Thoracic aorta (tissue), 2 donors: ENCODE measurements at regions not wholly inside any gene's neighbourhood (a gene's known extent, or its start where the extent isn't known, plus 50 kb on each side); places are given as distances from the start of the nearest gene placed in this dataset.

ENCODE experiments used
- ATAC-seq: fragments of 150-250 bp; one replicate; pipeline ENCODE4 v1.8.0; 2017; ENCODE audit warnings: low read depth; ENCODE audit not compliant: insufficient number of reproducible peaks, low FRiP score
- DNase-seq: peaks from one replicate; pipeline ENCODE4 v3.0.0-alpha.2; 2020; ENCODE audit warnings: low spot score
- H3K27ac ChIP-seq, 2 donors: fragments of 200-600 bp; sonication (generic); 1 replicate in 1 of 2; 2 replicates in 1 of 2; pipeline ENCODE4 v1.5.1; 2016; ENCODE audit warnings: mild to moderate bottlenecking in 2 of 2, moderate library complexity in 2 of 2
- H3K27me3 ChIP-seq: fragments of 200-600 bp; sonication (generic); replicated peaks from 2 replicates; pipeline ENCODE4 v1.6.0; 2016; ENCODE audit warnings: mild to moderate bottlenecking; ENCODE audit not compliant: insufficient read depth
- H3K36me3 ChIP-seq: fragments of 200-600 bp; sonication (generic); one replicate; pipeline ENCODE4 v1.5.1; 2016
- H3K4me1 ChIP-seq, 2 donors: fragments of 200-600 bp; sonication (generic); 1 replicate in 1 of 2; 2 replicates in 1 of 2; pipeline versions ENCODE4 v1.5.1 to v1.6.0; 2016; ENCODE audit warnings: low read depth in 2 of 2, mild to moderate bottlenecking in 1 of 2; ENCODE audit not compliant: control insufficient read depth in 1 of 2
- H3K4me3 ChIP-seq: fragments of 200-600 bp; sonication (generic); 2 replicates; pipeline ENCODE4 v1.5.1; 2016; ENCODE audit warnings: mild to moderate bottlenecking
- H3K9me3 ChIP-seq: fragments of 200-600 bp; sonication (generic); 2 replicates; pipeline ENCODE4 v1.5.1; 2016
- TF ChIP-seq, protein P1 (sequence below): fragments of 200-600 bp; sonication (generic); IDR thresholded peaks from one replicate; pipeline ENCODE4 v1.5.1; 2019; ENCODE audit warnings: antibody characterized with exemption

DNA sequence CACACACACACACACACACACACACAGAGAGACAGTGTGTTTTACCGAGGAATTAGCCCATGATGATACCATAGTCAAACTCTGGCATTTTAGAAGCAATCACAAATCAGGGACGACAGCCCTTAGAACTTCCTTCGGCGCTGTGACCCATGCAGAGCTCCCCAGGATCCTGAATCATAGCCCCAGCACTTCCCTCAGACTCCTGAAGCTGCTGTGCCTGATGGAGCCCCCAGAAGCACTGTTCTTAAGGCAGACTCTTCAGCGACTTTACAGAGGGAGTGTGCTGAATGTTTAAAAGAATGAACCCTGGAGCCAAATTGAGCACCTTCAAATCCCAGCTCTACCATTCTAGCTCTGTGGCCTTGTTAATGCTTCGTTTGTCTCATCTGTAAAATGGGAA, 89.3 kb upstream of the LIPC start:
- ATAC-seq (no peak), DNase-seq (no peak)
- Histone ChIP-seq H3K4me1 (no peaks in the 10 kb centered on the region), H3K27me3 (no peaks in the 10 kb centered on the region), H3K4me3 (no peak overlapping the region), H3K36me3 (no peaks in the 10 kb centered on the region), H3K9me3 (no peaks in the 10 kb centered on the region), H3K27ac (no peak overlapping the region)
- TF ChIP-seq, protein P1, sequence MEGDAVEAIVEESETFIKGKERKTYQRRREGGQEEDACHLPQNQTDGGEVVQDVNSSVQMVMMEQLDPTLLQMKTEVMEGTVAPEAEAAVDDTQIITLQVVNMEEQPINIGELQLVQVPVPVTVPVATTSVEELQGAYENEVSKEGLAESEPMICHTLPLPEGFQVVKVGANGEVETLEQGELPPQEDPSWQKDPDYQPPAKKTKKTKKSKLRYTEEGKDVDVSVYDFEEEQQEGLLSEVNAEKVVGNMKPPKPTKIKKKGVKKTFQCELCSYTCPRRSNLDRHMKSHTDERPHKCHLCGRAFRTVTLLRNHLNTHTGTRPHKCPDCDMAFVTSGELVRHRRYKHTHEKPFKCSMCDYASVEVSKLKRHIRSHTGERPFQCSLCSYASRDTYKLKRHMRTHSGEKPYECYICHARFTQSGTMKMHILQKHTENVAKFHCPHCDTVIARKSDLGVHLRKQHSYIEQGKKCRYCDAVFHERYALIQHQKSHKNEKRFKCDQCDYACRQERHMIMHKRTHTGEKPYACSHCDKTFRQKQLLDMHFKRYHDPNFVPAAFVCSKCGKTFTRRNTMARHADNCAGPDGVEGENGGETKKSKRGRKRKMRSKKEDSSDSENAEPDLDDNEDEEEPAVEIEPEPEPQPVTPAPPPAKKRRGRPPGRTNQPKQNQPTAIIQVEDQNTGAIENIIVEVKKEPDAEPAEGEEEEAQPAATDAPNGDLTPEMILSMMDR: no peak

DNA sequence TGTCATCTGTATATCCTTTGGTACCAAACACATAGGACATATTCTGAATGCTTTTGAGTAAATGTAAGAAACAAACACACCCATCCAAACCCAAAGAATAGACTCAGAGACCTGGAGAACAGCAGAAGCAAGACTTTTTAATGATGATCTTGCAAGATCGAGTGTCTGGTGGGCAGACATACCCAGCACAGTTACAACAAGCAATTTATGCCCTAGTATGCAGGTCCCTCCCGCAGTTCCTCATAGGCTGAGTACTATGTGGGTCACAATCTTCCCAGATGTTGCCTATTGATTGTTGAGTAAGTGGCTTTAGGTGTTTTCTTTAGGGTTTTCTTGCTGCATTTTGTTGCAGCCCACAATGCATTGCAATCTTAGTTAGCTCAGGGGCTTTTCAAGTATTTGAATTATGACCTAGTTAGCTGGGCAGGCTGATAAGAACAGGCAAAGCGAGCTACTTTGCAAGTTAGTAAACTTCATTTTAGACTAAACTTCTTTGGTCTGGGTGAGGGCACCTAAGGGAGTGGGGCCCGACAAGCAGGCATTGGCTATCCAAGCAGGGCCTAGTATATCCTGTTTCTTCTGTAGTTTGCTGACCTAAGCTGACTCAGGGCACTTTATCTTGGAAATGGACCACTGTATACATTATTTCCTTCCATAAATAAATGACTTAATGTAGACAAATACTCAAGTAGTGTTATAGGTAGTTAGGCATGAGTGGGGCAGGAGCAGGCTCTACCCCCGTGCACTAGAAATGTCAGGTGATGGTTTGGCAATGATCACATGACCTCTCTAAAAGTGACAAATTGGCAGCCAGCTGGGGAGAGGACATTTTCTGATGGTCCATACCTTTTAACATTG, 87.3 kb upstream of the LIPC start:
- TF ChIP-seq, protein P1: no peak
- H3K4me1 ChIP-seq: no peaks in the 10 kb centered on the region
- H3K36me3 ChIP-seq: no peaks in the 10 kb centered on the region
- no peaks in the 10 kb centered on the region for H3K27me3 ChIP-seq
- ATAC-seq (no peak), DNase-seq (no peak)
- no peak overlapping the region for H3K27ac ChIP-seq
- no peak overlapping the region for H3K4me3 ChIP-seq
- no peaks in the 10 kb centered on the region for H3K9me3 ChIP-seq

DNA sequence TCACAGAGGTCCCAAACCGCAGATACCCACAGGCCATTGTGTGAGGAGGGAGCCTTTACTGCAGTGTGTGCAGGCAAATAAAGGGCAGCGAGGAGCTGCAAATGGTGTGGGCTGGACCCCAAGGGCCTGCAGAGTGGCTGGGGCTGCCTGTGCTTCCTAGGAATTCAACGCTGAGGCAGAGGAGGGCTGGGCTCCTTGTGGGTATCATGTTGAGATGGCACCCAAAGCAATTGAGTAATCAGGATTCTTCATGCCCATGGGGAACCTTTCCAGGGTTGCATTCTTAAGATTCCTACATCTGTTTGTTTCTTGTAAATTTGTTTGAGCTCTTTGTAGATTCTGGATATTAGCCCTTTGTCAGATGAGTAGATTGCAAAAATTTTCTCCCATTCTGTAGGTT, 85.4 kb upstream of the LIPC start:
- Histone ChIP-seq H3K4me1 (no peaks in the 10 kb centered on the region), H3K4me3 (no peak overlapping the region), H3K9me3 (no peaks in the 10 kb centered on the region), H3K27ac (no peak overlapping the region), H3K36me3 (no peaks in the 10 kb centered on the region), H3K27me3 (no peaks in the 10 kb centered on the region)
- ATAC-seq (no peak), DNase-seq (no peak)
- TF ChIP-seq, protein P1: no peak

DNA sequence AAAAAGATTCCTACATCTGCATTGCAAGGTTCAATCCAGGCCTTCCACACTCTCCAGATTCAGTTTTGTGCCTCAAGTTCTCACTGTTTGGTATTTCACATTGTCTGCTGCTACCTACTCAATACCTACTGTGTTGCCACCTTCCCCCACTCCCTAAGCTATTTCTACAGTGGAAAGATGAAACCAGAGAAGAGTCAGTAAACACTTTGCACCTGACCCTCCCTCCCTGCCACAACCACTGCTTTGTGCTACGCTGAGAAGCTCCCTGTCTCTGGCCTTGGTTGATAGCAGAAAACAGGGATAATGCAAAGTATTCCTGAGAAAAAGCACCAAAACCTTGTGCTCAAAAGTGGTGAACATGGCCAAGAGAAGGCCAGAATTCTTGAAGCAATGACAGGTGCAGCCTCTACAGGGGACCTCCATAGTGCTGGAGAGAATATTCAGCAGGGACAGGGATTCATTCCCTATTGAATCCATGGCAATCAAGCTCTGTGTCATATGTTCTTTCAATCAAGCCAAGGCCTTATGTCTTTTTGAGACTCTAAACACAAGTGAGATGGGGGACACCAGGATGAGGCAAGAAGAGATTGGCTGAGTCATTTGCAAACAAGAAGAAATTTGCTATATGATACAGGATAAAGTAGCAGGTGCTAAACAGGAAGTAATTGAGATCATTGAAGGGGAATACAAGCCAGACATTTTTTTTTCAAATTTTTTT, 83.5 kb upstream of the LIPC start:
- H3K36me3 ChIP-seq: no peaks in the 10 kb centered on the region
- TF ChIP-seq, protein P1: no peak
- no peak for DNase-seq
- no peak for ATAC-seq
- H3K4me1 ChIP-seq: no peaks in the 10 kb centered on the region
- no peak overlapping the region for H3K27ac ChIP-seq
- H3K9me3 ChIP-seq: no peaks in the 10 kb centered on the region
- no peak overlapping the region for H3K4me3 ChIP-seq
- no peaks in the 10 kb centered on the region for H3K27me3 ChIP-seq
